ENCODE measurements at regions not wholly inside any gene's neighbourhood (a gene's known extent, or its start where the extent isn't known, plus 50 kb on each side); places are given as distances from the start of the nearest gene placed in this dataset.
"Not testable (repeated sequence)": the region's sequence is repeated elsewhere in the genome, so short reads cannot be mapped to it uniquely, and the experiment has no call there.

DNA sequence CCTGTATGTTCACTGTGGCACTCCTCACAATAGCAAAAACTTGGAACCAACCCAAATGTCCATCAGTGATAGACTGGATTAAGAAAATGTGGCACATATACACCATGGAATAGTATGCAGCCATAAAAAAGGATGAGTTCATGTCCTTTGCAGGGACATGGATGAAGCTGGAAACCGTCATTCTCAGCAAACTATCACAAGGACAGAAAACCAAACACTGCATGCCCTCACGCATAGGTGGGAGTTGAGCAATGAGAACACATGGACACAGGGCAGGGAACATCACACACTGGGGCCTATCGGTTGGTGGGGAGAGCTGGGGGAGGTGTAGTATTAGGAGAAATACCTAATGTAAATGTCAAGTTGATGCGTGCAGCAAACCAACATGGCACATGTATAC lies 275.7 kb upstream of the TLE3 start:
- DNase-seq (ENCODE audit: low read depth in 2 of 2), result not testable (repeated sequence)

DNA sequence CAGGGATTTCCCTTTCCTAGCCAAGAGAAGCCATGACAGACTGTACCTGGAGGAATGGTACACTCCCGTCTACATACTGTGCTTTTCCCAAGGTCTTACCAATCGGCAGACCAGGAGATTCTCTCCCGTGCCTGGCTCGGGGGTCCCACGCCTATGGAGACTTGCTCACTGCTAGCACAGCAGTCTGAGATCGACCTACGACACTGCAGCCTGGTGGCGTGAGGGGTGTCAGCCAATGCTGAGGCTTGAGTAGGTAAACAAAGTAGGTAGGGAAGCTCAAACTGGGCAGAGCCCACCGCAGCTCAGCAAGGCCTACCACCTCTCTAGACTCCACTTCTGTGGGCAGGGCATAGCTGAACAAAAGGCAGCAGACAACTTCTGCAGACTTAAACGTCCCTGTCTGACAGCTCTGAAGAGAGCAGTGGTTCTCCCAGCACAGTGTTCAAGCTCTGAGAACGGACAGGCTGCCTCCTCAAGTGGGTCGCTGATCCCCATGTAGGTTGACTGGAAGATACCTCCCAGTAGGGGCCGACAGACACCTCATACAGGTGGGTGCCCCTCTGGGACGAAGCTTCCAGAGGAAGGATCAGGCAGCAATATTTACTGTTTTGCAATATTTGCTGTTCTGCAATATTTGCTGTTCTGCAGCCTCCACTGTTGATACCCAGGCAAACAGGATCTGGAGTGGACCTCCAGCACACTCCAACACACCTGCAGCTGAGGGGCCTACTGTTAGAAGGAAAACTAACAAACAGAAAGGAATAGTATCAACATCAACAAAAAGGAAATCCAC lies 270.4 kb upstream of the TLE3 start:
- DNase-seq (ENCODE audit: low read depth in 2 of 2), result not testable (repeated sequence)

DNA sequence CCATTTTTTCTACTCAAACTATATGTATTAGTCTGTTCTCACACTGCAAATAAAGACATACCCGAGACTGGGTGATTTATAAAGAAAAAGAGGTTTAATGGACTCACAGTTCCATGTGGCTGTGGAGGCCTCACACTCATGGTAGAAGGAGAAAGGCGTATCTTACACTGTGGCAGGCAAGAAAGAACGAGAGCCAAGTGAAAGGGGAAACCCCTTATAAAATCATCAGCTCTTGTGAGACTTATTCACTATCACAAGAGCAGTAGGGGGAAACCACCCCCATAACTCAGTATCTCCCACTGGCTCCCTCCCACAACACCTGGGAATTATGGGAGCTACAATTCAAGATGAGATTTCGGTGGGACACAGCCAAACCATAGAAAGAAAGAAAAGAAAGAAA lies 266.3 kb upstream of the TLE3 start:
- not testable (repeated sequence) for DNase-seq (ENCODE audit: low read depth in 2 of 2)

- DNase-seq (ENCODE audit: low read depth in 2 of 2), result no peak
Observed at GRCh38 chr15:70362886-70363285, 265.2 kb upstream of the TLE3 start.

GRCh38 chr15:70362350-70362749 lies 264.6 kb upstream of the TLE3 start:
- no peak for DNase-seq (ENCODE audit: low read depth in 2 of 2)

DNA sequence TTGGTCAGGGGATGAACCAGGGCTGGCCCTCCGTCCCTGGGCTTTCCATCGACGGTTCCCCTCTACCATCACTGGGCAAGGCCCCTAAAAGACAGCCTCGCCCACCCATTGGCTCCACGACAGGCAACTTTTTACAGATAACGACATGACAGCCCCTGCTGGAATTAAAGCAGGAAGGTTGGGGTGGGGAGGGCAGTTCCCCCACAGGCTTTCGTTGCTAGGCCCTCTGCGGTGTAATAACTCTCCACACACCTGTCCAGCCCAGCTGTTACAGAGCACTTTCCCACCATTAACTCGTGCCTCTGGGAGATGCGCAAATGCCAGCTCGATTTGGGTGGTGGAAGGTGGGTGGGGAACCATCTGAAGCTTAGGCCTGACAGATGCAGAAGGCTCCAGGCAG lies 264.2 kb upstream of the TLE3 start:
- DNase-seq (ENCODE audit: low read depth in 2 of 2), result no peak

GRCh38 chr15:70361106-70361505 lies 263.4 kb upstream of the TLE3 start:
- DNase-seq (ENCODE audit: low read depth in 2 of 2), result no peak

- no peak for DNase-seq (ENCODE audit: low read depth in 2 of 2)
Observed at GRCh38 chr15:70358871-70359647, 261.3 kb upstream of the TLE3 start.

DNA sequence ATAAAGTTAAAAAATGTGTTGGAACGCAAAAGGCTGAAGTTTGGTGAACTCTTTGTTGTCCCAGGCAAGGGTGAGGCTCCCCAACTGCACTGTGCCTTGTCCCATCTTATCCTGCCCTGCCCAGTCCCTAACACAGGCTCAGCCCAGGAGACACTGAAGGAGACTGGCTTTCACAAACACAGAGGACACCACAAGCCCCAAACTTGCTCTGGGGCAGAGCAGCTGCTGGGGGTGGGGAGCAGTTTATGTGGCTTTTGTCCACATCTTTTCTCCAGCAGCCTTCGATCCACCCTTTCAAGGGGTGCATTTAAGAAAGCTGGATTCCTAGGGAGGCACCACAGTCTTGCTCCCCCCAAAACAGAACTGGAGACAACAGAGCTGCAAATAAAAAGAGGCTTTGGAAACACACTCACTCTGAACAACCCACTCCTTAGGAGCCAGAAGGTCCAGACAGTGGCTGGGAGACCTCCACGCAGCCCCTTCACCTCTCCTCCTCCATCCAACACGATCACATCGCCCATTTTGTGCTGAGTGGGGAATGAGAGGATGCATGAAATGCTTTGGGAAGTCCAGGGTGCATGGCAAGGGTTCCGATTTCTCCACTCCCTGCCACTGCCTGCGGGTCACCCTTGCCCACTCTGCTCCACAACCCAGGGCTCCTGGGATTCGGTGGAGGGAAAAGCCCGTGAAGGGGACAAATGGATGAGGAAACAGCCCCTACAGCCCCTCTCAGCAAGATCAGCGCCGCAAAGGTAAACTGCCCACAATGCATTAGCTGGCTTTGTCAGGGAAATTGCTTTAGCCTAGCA lies 260.5 kb upstream of the TLE3 start:
- DNase-seq (ENCODE audit: low read depth in 2 of 2), result no peak

- DNase-seq (ENCODE audit: low read depth in 2 of 2), result no peak
Observed at GRCh38 chr15:70357453-70357852, 259.7 kb upstream of the TLE3 start.

DNA sequence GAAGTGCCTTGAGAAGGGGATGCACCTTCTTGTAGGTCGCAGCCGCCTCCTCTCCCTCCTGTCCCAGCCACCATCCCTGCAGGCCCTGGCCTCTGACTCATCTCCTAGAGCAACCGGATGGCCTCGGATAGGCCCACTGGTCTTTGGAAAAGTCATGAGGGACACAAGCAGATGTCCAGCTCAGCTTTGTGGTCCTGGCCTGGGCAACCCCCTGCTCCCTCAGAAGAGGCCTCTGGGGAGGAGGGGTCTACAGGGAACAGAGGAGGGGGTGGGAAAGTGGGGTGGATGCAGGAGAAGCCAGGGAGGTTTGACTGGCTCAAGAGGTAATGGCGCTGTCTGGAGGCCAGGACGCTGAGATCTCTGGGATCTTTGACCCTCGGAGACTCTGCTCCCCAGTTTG lies 259.2 kb upstream of the TLE3 start:
- DNase-seq (ENCODE audit: low read depth in 2 of 2), result no peak

- DNase-seq (ENCODE audit: low read depth in 2 of 2), result no peak
Observed at GRCh38 chr15:70356062-70356860, 258.5 kb upstream of the TLE3 start.

DNA sequence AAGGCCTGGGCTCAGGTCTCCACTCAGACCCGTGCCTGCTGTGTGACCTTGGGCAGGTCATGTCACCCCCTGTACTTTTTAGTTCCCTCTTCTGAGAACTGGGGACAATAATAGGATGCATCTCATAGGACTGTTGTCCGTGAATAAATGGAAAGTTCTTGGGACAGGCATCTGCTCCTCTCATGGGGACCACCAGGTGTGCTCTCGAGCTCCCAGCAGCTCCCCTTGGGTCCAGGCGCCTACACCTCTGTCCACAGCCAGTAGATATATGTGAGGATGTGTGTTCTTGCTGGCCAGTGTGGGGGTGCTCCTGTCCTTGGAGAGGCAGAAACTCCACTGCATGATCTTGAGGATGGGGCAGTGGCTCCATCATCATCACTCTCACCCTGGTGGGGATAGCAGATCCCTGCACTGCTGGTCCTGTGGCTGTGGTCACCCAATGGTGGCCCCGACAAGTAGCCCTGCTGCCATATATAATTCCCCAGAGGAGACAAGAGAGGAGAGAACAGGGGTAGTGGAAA lies 257.6 kb upstream of the TLE3 start:
- DNase-seq (ENCODE audit: low read depth in 2 of 2), result no peak

DNA sequence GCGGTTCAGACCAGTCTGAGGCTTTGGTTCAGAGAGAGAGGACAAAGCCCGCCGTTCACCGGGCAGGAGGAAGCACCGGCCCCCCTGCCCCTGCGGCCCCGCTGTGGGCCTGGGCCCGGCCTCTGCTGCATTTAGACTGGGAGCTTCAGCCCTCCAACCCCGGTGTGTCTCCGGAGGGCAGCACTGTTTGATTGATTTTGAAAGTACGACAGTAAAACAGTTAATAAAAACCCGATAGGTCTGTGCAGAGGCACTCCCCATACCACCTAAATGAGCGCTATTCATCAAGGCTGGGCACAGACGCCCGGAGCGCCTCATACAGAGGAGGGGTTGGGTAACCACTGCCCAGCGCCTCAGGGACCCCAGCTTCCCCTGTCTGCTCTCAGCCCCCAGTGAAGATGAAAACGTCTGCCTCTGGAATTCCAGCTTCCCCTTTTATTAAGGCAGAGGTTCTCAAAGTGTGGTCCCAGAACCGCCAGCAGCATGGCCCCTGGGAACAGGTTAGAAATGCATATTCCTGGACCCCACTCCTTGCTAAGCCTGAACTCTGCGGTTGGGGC lies 256.7 kb upstream of the TLE3 start:
- DNase-seq (ENCODE audit: low read depth in 2 of 2), result no peak

DNA sequence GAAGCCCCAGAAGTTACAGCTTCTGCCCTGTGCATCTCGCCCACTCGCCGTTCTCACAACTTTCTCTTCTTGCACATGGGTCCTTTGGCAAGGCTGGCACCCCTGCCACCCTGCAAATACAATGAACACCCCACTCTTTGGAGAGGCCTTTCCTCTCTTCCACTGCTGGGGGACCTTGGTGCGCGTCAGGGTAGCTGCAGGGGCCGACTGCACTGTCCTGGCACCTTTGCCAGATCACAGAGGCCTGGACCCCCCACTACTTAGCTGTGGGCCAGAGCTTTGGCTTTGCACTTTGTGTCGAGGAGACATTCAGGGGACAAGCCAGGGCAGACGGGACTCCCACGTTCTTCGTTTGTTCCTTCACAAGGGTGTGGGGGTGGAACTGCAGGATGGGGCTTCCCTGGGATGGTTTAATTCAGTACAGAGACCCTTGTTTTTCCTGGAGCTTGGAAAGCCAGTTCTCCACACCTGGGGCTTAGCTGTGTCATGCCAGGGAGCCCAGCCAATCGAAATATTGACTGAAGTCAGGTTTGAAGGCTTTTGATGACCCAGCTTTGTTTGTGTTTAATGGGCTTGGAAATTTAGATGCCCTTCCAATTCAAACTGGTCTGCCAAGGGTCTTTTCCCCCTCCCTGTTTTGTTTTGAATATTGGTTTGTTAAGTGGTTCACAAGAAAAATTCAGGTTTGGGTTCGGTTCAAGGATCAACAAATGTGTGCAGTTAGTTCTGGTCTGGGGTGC lies 256.1 kb upstream of the TLE3 start:
- DNase-seq (ENCODE audit: low read depth in 2 of 2), result no peak

- no peak for DNase-seq (ENCODE audit: low read depth in 2 of 2)
Observed at GRCh38 chr15:70351941-70352774, 254.4 kb upstream of the TLE3 start.

DNA sequence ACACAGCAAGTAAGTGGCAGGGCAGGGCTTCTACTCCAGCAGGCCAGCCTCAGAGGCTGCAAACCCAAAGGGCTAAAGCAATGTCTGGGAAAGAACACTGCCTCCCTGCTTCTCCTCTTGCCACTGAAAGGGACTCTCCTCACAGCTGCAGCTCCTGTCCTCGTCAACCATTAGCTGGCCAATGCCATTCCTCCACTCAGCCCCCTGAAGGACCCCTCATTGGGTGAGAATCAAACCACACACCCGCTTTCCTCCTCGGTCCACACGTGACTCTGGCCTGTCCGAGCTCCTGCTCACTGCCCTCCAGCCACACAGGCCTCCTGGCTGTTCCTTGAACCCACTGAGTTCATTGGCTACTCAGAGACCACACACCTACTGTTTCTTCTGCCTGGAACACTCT lies 253.7 kb upstream of the TLE3 start:
- no peak for DNase-seq (ENCODE audit: low read depth in 2 of 2)

- DNase-seq (ENCODE audit: low read depth in 2 of 2), result no peak
Observed at GRCh38 chr15:70348581-70349344, 251.0 kb upstream of the TLE3 start.

DNA sequence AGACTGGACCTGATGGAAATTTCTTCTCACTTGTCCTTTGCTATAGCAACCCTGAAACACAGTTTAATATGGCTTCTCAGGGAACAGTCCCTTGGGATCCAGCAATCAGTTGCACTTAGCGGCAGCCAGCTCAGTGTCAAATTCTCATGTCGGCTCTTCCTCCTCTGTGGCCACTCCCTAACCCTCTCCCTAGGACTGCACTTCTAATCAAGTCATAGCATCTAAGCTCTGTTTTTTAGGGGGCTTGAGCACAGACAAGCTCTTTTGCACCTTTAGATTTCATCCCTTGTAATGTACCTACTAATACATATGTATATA lies 250.5 kb upstream of the TLE3 start:
- no peak for DNase-seq (ENCODE audit: low read depth in 2 of 2)

All from stimulated activated CD4-positive, alpha-beta T cell treated with anti-CD3 and anti-CD28 coated beads, Interleukin-15, amount 100 ng/mL, for 48 hours (primary cell).